ENCODE measurements at regions not wholly inside any gene's neighbourhood (a gene's known extent, or its start where the extent isn't known, plus 50 kb on each side); places are given as distances from the start of the nearest gene placed in this dataset.

- TF ChIP-seq USF2 (IDR thresholded peaks at IDR 0.05; ENCODE audit: borderline replicate concordance, low read depth, low read length) (no peak), POLR2AphosphoS5 (IDR thresholded peaks at IDR 0.05; ENCODE audit: low read depth, low read length) (no peak), EZH2phosphoT487 (IDR thresholded peaks at IDR 0.05; ENCODE audit: borderline replicate concordance, low read depth) (no peak), GABPA (IDR thresholded peaks at IDR 0.05; ENCODE audit: low read depth) (no peak), RAD21 (IDR thresholded peaks at IDR 0.05; ENCODE audit: low read length) (no peak), CHD2 (IDR thresholded peaks at IDR 0.05; ENCODE audit: low read length, partially characterized antibody) (no peak), TCF12 (IDR thresholded peaks at IDR 0.05) (no peak)
- TF ChIP-seq, protein P1, sequence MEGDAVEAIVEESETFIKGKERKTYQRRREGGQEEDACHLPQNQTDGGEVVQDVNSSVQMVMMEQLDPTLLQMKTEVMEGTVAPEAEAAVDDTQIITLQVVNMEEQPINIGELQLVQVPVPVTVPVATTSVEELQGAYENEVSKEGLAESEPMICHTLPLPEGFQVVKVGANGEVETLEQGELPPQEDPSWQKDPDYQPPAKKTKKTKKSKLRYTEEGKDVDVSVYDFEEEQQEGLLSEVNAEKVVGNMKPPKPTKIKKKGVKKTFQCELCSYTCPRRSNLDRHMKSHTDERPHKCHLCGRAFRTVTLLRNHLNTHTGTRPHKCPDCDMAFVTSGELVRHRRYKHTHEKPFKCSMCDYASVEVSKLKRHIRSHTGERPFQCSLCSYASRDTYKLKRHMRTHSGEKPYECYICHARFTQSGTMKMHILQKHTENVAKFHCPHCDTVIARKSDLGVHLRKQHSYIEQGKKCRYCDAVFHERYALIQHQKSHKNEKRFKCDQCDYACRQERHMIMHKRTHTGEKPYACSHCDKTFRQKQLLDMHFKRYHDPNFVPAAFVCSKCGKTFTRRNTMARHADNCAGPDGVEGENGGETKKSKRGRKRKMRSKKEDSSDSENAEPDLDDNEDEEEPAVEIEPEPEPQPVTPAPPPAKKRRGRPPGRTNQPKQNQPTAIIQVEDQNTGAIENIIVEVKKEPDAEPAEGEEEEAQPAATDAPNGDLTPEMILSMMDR (IDR thresholded peaks at IDR 0.05) = no peak
- TF ChIP-seq, protein P2, sequence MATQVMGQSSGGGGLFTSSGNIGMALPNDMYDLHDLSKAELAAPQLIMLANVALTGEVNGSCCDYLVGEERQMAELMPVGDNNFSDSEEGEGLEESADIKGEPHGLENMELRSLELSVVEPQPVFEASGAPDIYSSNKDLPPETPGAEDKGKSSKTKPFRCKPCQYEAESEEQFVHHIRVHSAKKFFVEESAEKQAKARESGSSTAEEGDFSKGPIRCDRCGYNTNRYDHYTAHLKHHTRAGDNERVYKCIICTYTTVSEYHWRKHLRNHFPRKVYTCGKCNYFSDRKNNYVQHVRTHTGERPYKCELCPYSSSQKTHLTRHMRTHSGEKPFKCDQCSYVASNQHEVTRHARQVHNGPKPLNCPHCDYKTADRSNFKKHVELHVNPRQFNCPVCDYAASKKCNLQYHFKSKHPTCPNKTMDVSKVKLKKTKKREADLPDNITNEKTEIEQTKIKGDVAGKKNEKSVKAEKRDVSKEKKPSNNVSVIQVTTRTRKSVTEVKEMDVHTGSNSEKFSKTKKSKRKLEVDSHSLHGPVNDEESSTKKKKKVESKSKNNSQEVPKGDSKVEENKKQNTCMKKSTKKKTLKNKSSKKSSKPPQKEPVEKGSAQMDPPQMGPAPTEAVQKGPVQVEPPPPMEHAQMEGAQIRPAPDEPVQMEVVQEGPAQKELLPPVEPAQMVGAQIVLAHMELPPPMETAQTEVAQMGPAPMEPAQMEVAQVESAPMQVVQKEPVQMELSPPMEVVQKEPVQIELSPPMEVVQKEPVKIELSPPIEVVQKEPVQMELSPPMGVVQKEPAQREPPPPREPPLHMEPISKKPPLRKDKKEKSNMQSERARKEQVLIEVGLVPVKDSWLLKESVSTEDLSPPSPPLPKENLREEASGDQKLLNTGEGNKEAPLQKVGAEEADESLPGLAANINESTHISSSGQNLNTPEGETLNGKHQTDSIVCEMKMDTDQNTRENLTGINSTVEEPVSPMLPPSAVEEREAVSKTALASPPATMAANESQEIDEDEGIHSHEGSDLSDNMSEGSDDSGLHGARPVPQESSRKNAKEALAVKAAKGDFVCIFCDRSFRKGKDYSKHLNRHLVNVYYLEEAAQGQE (IDR thresholded peaks at IDR 0.05; ENCODE audit: low read depth, low read length) = no peak
- TF ChIP-seq, protein P3, sequence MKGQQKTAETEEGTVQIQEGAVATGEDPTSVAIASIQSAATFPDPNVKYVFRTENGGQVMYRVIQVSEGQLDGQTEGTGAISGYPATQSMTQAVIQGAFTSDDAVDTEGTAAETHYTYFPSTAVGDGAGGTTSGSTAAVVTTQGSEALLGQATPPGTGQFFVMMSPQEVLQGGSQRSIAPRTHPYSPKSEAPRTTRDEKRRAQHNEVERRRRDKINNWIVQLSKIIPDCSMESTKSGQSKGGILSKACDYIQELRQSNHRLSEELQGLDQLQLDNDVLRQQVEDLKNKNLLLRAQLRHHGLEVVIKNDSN (IDR thresholded peaks at IDR 0.05; ENCODE audit: borderline replicate concordance, low read depth) = no peak
- TF ChIP-seq, protein P4, sequence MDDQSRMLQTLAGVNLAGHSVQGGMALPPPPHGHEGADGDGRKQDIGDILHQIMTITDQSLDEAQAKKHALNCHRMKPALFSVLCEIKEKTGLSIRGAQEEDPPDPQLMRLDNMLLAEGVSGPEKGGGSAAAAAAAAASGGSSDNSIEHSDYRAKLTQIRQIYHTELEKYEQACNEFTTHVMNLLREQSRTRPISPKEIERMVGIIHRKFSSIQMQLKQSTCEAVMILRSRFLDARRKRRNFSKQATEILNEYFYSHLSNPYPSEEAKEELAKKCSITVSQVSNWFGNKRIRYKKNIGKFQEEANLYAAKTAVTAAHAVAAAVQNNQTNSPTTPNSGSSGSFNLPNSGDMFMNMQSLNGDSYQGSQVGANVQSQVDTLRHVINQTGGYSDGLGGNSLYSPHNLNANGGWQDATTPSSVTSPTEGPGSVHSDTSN (IDR thresholded peaks at IDR 0.05) = no peak
Observed at GRCh38 chr3:181253796-181254195, 264.3 kb upstream of the DNAJC19 start.

All from SK-N-SH (cell line).